Kidney epithelial cell (primary cell): ENCODE measurements at regions not wholly inside any gene's neighbourhood (a gene's known extent, or its start where the extent isn't known, plus 50 kb on each side); places are given as distances from the start of the nearest gene placed in this dataset.

ENCODE experiments used
- DNase-seq: peaks from one replicate; pipeline ENCODE4 v3.0.0-alpha.2; 2010; ENCODE audit warnings: low read depth
- H3K27me3 ChIP-seq: 2 replicates; pipeline ENCODE4 v1.6.0; 2011; ENCODE audit warnings: low read length; ENCODE audit not compliant: control insufficient read depth, insufficient read depth
- H3K36me3 ChIP-seq: 2 replicates; pipeline ENCODE4 v1.5.1; 2011; ENCODE audit warnings: low read length; ENCODE audit not compliant: control insufficient read depth, insufficient read depth
- H3K4me3 ChIP-seq: 2 replicates; pipeline ENCODE4 v1.5.1; 2011; ENCODE audit warnings: low read depth, mild to moderate bottlenecking, control low read depth, low read length
- CTCF ChIP-seq: IDR thresholded peaks from 2 replicates; pipeline ENCODE4 v1.5.1; 2011; ENCODE audit warnings: mild to moderate bottlenecking, moderate library complexity, low read length, control low read depth, inconsistent platforms; ENCODE audit not compliant: insufficient read depth, poor library complexity, severe bottlenecking

GRCh38 chr5:154610321-154611154 lies 132.5 kb upstream of the HAND1 start:
- peak; percentile 9 for DNase-seq
- TF ChIP-seq CTCF, result peak; percentile 93
- Histone ChIP-seq H3K36me3 (no peaks in the 10 kb centered on the region), H3K4me3 (peak overlapping the region; percentile 0), H3K27me3 (peaks cover 37% of the 10 kb centered on the region)

GRCh38 chr5:154609251-154609650 lies 131.2 kb upstream of the HAND1 start:
- Histone ChIP-seq H3K4me3 (no peak overlapping the region), H3K27me3 (peaks cover 34% of the 10 kb centered on the region), H3K36me3 (no peaks in the 10 kb centered on the region)
- DNase-seq, result no peak
- no peak for TF ChIP-seq CTCF

- no peaks in the 10 kb centered on the region for H3K36me3 ChIP-seq
- DNase-seq, result no peak
- TF ChIP-seq CTCF, result no peak
- no peak overlapping the region for H3K4me3 ChIP-seq
- peaks cover 36% of the 10 kb centered on the region for H3K27me3 ChIP-seq
Measured at GRCh38 chr5:154608531-154609011, 130.5 kb upstream of the HAND1 start.

GRCh38 chr5:154607746-154608145 lies 129.7 kb upstream of the HAND1 start:
- H3K27me3 ChIP-seq, result peaks cover 39% of the 10 kb centered on the region
- TF ChIP-seq CTCF, result no peak
- DNase-seq, result no peak
- H3K36me3 ChIP-seq, result no peaks in the 10 kb centered on the region
- H3K4me3 ChIP-seq, result no peak overlapping the region

- peaks cover 31% of the 10 kb centered on the region for H3K27me3 ChIP-seq
- H3K4me3 ChIP-seq, result no peak overlapping the region
- H3K36me3 ChIP-seq, result no peaks in the 10 kb centered on the region
- no peak for TF ChIP-seq CTCF
- no peak for DNase-seq
Measured at GRCh38 chr5:154606246-154606645, 128.2 kb upstream of the HAND1 start.
